Endothelial cell of hepatic sinusoid (primary cell): ENCODE measurements at regions not wholly inside any gene's neighbourhood (a gene's known extent, or its start where the extent isn't known, plus 50 kb on each side); places are given as distances from the start of the nearest gene placed in this dataset.
"Not testable (repeated sequence)": the region's sequence is repeated elsewhere in the genome, so short reads cannot be mapped to it uniquely, and the experiment has no call there.

Experiments used
- in situ Hi-C: cut with HindIII; loops from 2 replicates; pipeline ENCODE4 v1.10.0; 2017; ENCODE audit warnings: low sequenced_read_pairs

GRCh38 chr21:29396951-29397455 is 98.3 kb downstream of the BACH1 start:
- in situ Hi-C loops, result no loop called here

GRCh38 chr21:29403301-29403700 is 104.6 kb downstream of the BACH1 start:
- in situ Hi-C loops, result no loop called here

GRCh38 chr21:29403922-29404538 is 105.3 kb downstream of the BACH1 start:
- in situ Hi-C loops, result no loop called here

- in situ Hi-C loops, result no loop called here
These were observed 106.9 kb downstream of the BACH1 start for GRCh38 chr21:29405503-29406122.

- in situ Hi-C loops, result no loop called here
These were observed 107.7 kb downstream of the BACH1 start for GRCh38 chr21:29406385-29406784.

GRCh38 chr21:29407571-29407970 is 108.8 kb downstream of the BACH1 start:
- in situ Hi-C loops, result no loop called here

- in situ Hi-C loops, result no loop called here
These were observed 115.0 kb downstream of the BACH1 start for GRCh38 chr21:29413683-29414082.

GRCh38 chr21:29416268-29416667 is 117.5 kb downstream of the BACH1 start:
- in situ Hi-C loops, result no loop called here

- in situ Hi-C loops, result no loop called here
These were observed 120.1 kb downstream of the BACH1 start for GRCh38 chr21:29418813-29419212.

GRCh38 chr21:29419422-29419821 is 120.7 kb downstream of the BACH1 start:
- in situ Hi-C loops, result no loop called here

- in situ Hi-C loops, result no loop called here
These were observed 124.6 kb downstream of the BACH1 start for GRCh38 chr21:29423099-29423870.

GRCh38 chr21:29424728-29425127 is 126.0 kb downstream of the BACH1 start:
- in situ Hi-C loops, result no loop called here

- in situ Hi-C loops, result no loop called here
These were observed 130.5 kb downstream of the BACH1 start for GRCh38 chr21:29429218-29429617.

GRCh38 chr21:29430030-29430429 is 131.3 kb downstream of the BACH1 start:
- in situ Hi-C loops, result no loop called here

GRCh38 chr21:29430576-29430975 is 131.9 kb downstream of the BACH1 start:
- in situ Hi-C loops, result no loop called here

- in situ Hi-C loops, result no loop called here
These were observed 132.5 kb downstream of the BACH1 start for GRCh38 chr21:29431178-29431577.

GRCh38 chr21:29431680-29432079 is 133.0 kb downstream of the BACH1 start:
- in situ Hi-C loops, result no loop called here

- in situ Hi-C loops, result no loop called here
These were observed 134.8 kb downstream of the BACH1 start for GRCh38 chr21:29433366-29434059.

GRCh38 chr21:29434081-29434480 is 135.4 kb downstream of the BACH1 start:
- in situ Hi-C loops, result no loop called here

- in situ Hi-C loops, result not testable (repeated sequence)
These were observed 136.3 kb downstream of the BACH1 start for GRCh38 chr21:29434982-29435381.

- in situ Hi-C loops, result no loop called here
These were observed 137.4 kb downstream of the BACH1 start for GRCh38 chr21:29436143-29436542.
